ENCODE measurements at regions not wholly inside any gene's neighbourhood (a gene's known extent, or its start where the extent isn't known, plus 50 kb on each side); places are given as distances from the start of the nearest gene placed in this dataset.
"Not testable (repeated sequence)": the region's sequence is repeated elsewhere in the genome, so short reads cannot be mapped to it uniquely, and the experiment has no call there.

DNA sequence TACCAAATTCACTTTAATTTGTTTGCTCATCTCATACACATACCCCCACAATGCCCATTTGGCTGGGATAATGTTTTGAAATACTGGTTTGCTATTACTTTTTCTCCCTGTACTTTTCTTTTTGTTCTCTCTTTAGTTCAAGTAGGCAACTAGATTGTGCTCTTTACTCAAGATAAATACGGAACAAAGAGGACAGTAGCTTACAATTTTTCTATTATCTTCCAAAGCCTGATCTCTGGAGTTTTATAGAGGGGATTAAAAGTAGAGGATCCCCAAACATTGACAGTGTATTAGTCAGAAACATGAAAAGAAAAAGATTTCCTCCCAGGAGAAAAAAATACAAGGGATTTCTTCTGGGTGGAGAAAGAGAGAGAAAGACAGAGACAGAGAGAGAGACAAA is 102.1 kb upstream of the FSCB start:
- no peak for DNase-seq

GRCh38 chr14:44607701-44608100 is 100.6 kb upstream of the FSCB start:
- DNase-seq = no peak

DNA sequence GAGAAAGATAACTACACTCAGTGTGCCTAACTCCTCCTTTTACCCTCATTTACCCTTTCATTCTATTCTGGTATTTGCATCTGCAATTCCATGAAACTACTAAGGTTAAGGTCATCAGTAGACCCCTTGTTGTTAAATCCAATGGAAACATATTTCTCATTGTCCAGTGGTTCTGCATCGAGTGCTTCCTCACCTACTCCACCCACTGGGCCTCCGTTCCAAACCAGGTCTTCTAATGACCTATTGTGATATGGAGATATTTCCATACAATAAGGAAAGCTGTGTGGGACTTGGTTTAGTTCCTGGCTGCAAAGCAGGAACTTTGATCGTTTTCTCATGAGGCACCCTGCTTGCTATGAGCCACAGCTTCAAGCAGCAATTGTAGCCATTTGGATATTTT is 99.5 kb upstream of the FSCB start:
- DNase-seq = no peak

DNA sequence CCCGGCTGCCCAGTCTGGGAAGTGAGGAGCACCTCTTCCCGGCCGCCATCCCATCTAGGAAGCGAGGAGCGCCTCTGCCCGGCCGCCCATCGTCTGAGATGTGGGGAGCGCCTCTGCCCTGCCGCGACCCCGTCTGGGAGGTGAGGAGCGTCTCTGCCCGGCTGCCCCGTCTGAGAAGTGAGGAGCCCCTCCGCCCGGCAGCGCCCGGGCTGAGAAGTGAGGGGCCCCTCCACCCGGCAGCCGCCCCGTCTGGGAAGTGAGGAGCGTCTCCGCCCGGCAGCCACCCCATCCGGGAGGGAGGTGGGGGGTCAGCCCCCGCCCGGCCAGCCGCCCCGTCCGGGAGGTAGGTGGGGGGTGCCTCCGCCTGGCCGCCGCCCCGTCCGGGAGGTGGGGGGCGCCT is 94.2 kb upstream of the FSCB start:
- DNase-seq = not testable (repeated sequence)

GRCh38 chr14:44589180-44589579 is 82.1 kb upstream of the FSCB start:
- DNase-seq = no peak

DNA sequence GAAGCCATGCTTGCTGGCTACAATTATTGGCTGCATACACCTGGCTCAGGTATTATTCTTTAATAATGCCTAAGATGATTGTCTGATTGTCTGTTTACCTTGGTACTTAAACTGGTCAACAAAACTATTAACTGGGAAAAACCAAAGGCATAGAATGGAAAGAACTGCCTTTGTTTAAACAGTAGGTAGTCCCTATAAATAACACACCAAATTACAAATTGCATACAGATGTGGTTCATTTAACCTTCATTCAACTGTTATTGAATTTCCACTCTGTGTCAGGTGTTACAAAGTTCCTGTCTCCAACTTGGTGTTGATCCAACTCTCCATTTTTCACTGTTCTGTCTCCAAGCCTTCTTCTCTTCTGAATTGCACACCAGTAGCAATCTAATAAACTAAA is 79.8 kb upstream of the FSCB start:
- peak; percentile 92 for DNase-seq

- no peak for DNase-seq
Observed at GRCh38 chr14:44576356-44576755, 69.3 kb upstream of the FSCB start.

GRCh38 chr14:44567997-44568396 is 60.9 kb upstream of the FSCB start:
- no peak for DNase-seq

DNA sequence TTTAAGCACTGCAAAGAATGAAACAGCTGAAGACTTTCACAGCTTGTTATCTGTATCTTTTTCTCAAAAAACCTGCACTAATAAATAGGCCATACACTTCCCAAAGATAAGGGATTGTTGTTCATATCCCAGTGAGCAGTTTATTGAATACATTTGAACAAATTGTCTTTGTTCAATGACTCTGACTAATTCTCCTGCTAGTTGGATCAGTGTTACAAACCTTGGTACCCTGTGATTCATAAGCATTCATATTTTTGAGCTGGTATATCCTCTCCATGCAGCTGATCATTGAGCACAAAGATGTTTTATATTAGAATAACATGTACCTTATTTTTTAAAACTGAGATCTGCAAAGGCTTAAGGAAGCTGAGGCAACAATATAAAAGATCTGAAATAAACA is 58.9 kb upstream of the FSCB start:
- no peak for DNase-seq

- DNase-seq = no peak
Observed at GRCh38 chr14:44564908-44565307, 57.8 kb upstream of the FSCB start.
